ENCODE measurements at regions not wholly inside any gene's neighbourhood (a gene's known extent, or its start where the extent isn't known, plus 50 kb on each side); places are given as distances from the start of the nearest gene placed in this dataset.

DNA sequence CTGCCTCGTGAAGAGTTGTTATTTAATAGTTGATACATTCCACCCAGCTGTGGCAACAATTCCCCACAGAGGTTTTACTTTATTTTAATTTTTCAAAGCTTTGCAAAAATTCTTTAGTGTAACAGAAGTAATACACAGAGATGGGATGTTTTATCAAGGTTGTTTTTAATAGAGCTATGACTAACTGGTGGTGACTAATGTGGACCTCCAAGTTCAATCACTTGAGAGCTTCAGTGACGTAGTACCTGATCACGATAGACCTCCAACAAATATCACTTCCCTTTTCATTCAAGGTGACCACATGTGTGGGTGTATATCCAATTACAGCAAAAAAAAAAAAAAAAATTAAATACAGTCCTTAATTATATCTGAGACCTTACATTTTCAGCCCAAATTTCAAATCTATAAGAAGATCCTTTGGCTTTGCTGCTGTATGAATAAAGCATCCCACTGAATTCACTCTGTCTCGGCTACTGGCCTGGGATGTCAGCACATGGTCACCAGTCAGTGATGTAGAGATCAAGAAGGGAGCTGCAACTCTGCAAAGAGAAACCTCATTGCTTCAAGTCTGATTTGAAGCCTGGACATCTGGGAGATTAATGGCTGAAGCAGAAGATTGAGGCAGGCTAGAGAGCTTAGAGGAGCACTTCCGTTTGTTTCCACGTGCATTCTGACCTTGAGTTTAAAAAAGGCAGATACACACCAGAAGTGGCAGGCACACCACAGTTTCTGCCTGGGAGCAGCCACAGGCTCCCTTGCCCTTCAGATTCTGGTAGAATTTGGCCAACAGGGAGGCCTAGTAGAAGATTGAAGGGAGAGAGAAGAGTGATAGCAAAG is 345.9 kb upstream of the NOCT start:
- TF ChIP-seq GATA2 (IDR thresholded peaks at IDR 0.05; ENCODE audit: low read depth, low read length) (no peak), GATA3 (IDR thresholded peaks at IDR 0.05; ENCODE audit: low read depth, low read length) (no peak)

All from SH-SY5Y (cell line).